K562 (cell line): ENCODE measurements at regions not wholly inside any gene's neighbourhood (a gene's known extent, or its start where the extent isn't known, plus 50 kb on each side); places are given as distances from the start of the nearest gene placed in this dataset.

Experiments used
- JUN ChIP-seq, 2 experiments: sonication (generic) in 1 of 2; formaldehyde crosslinking in 1 of 2; IDR thresholded peaks; 2 replicates each; pipeline versions ENCODE4 v1.6.1 to v1.8.0; 2012 to 2022; ENCODE audit warnings: borderline replicate concordance in 2 of 2, mild to moderate bottlenecking in 2 of 2, improper control_type of control experiment in 1 of 2, low read depth in 1 of 2, low read length in 1 of 2, missing genetic modification reagents in 1 of 2
- NFE2L1 ChIP-seq: fragments of 450-650 bp; IDR thresholded peaks from 2 replicates; pipeline ENCODE4 v1.6.1; 2016; ENCODE audit warnings: missing genetic modification characterization, low read depth, mild to moderate bottlenecking, missing compliant biosample characterization, moderate library complexity, borderline replicate concordance
- SMARCE1 ChIP-seq: fragments of 450-650 bp; IDR thresholded peaks from 2 replicates; pipeline ENCODE4 v1.7.1; 2016; ENCODE audit warnings: mild to moderate bottlenecking

- no peak for TF ChIP-seq NFE2L1 (tag)
- TF ChIP-seq SMARCE1, result no peak
- no peak for TF ChIP-seq JUN (IDR thresholded peaks at IDR 0.05; ENCODE audit: borderline replicate concordance, low read depth, low read length)
- no peak for TF ChIP-seq JUN (CRISPR knock-in tag; IDR thresholded peaks at IDR 0.05; ENCODE audit: borderline replicate concordance)
These were observed 463.6 kb downstream of the TBC1D22A start for GRCh38 chr22:47225931-47226633.
